AG10803 (cell line): ENCODE measurements at regions not wholly inside any gene's neighbourhood (a gene's known extent, or its start where the extent isn't known, plus 50 kb on each side); places are given as distances from the start of the nearest gene placed in this dataset.

ENCODE experiments used
- DNase-seq: peaks from one replicate; pipeline ENCODE4 v3.0.0; 2010; ENCODE audit warnings: low read depth
- H3K4me3 ChIP-seq: 2 replicates; pipeline ENCODE4 v1.5.1; 2011; ENCODE audit warnings: mild to moderate bottlenecking, low read length, control low read depth
- TF ChIP-seq, protein P1 (sequence below): conservative IDR thresholded peaks from 2 replicates; pipeline ENCODE4 v1.5.1; 2011; ENCODE audit warnings: mild to moderate bottlenecking, low read length, control low read depth, inconsistent platforms

DNA sequence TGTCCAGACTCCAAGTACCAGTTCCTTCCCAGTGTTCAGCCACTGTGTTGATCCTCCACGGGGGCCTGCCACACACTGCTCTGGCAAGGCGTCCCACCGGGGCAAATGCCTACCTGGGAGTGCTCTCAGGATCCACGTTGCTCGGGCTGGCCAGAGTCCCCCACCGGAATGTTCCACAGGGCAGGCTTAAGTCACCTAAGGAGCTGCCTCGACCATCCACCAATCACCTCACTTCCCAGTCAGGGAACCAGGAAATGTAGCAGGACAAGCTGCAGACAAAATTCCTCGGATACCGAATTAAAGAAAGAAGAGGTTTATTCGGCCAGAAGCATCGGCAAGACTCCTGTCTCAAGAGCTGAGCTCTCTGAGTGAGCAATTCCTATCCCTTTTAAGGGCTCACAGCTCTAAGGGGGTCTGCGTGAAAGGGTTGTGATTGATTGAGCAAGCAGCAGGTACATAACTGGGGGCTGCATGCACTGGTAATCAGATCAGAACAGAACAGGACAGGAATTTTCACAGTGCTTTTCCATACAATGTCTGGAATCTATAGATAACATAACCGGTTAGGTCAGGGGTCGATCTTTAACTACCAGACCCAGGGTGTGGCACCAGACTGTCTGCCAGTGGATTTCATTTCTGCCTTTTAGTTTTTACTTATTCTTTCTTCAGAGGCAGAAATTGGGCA, 56.9 kb upstream of the EDNRB start:
- DNase-seq: no peak
- TF ChIP-seq, protein P1, sequence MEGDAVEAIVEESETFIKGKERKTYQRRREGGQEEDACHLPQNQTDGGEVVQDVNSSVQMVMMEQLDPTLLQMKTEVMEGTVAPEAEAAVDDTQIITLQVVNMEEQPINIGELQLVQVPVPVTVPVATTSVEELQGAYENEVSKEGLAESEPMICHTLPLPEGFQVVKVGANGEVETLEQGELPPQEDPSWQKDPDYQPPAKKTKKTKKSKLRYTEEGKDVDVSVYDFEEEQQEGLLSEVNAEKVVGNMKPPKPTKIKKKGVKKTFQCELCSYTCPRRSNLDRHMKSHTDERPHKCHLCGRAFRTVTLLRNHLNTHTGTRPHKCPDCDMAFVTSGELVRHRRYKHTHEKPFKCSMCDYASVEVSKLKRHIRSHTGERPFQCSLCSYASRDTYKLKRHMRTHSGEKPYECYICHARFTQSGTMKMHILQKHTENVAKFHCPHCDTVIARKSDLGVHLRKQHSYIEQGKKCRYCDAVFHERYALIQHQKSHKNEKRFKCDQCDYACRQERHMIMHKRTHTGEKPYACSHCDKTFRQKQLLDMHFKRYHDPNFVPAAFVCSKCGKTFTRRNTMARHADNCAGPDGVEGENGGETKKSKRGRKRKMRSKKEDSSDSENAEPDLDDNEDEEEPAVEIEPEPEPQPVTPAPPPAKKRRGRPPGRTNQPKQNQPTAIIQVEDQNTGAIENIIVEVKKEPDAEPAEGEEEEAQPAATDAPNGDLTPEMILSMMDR: no peak
- no peak overlapping the region for H3K4me3 ChIP-seq

DNA sequence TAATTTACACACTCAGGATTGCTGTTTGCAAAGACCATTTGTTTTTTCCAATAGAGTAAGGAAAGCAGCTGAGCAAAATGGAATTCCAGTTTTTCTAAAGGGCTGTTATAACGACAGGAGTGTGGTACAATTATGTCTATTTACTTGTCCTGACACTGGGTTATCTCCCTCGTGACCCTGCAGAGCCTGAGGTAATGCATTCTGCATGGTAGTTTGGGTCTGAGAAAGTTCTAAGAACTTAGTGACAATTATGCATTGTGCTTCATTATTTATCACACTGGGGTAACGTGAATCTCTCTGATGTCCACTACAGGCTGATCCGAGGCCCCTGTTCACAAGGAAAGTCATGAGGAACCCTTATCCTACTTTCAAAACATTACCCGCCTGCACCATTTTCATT, 50.7 kb upstream of the EDNRB start:
- TF ChIP-seq, protein P1: no peak
- DNase-seq: no peak
- H3K4me3 ChIP-seq: no peak overlapping the region
